Endothelial cell (in vitro differentiated cells): ENCODE measurements at regions not wholly inside any gene's neighbourhood (a gene's known extent, or its start where the extent isn't known, plus 50 kb on each side); places are given as distances from the start of the nearest gene placed in this dataset.

Experiments
- DNase-seq: peaks from one replicate; pipeline ENCODE4 v3.0.0; 2021; ENCODE audit warnings: low spot score
- H3K27ac Mint-ChIP-seq: one replicate; pipeline ENCODE4 v1.8.0; 2021; ENCODE audit warnings: mixed read lengths, inconsistent platforms; ENCODE audit not compliant: unreplicated experiment
- H3K27me3 Mint-ChIP-seq: one replicate; pipeline ENCODE4 v1.8.0; 2021; ENCODE audit warnings: mild to moderate bottlenecking, moderate library complexity, mixed read lengths, inconsistent platforms; ENCODE audit not compliant: unreplicated experiment
- H3K36me3 Mint-ChIP-seq: one replicate; pipeline ENCODE4 v1.8.0; 2021; ENCODE audit warnings: mild to moderate bottlenecking, low read depth, mixed read lengths, inconsistent platforms; ENCODE audit not compliant: unreplicated experiment
- H3K4me1 Mint-ChIP-seq: one replicate; pipeline ENCODE4 v1.8.0; 2021; ENCODE audit warnings: mild to moderate bottlenecking, mixed read lengths, inconsistent platforms; ENCODE audit not compliant: unreplicated experiment
- H3K4me3 Mint-ChIP-seq: one replicate; pipeline ENCODE4 v1.8.0; 2021; ENCODE audit warnings: mild to moderate bottlenecking, mixed read lengths, inconsistent platforms; ENCODE audit not compliant: unreplicated experiment
- H3K9me3 Mint-ChIP-seq: one replicate; pipeline ENCODE4 v1.8.0; 2021; ENCODE audit warnings: mixed read lengths, inconsistent platforms; ENCODE audit not compliant: unreplicated experiment
- TF ChIP-seq, protein P1 (sequence below): fragments of 200-600 bp; sonication (generic); IDR thresholded peaks from one replicate; pipeline ENCODE4 v1.5.0; 2021; ENCODE audit warnings: antibody characterized with exemption; ENCODE audit not compliant: unreplicated experiment

DNA sequence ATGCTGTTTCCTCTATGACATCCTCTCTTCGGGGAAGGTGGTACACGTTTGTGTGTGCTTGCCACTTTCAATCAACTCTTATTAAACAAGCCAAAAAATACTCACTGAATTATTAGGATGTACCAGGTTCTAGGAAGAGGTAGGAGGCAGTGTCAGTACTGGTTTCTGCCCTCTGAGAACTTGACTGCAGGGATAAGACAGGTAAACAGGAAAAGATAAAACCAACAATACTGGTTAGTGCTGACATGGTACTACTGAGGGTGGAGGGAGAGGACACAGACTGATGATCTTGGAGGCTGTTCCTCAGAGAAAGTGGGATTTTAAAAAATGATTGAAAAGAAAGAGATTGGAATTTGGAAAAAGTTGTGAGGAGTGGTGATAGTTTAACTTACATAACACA is 295.2 kb upstream of the PWP1 start:
- peaks cover 22% of the 10 kb centered on the region for H3K4me1 Mint-ChIP-seq
- H3K27ac Mint-ChIP-seq: no peak overlapping the region
- peaks cover 7% of the 10 kb centered on the region for H3K27me3 Mint-ChIP-seq
- peaks cover 6% of the 10 kb centered on the region for H3K9me3 Mint-ChIP-seq
- no peak overlapping the region for H3K4me3 Mint-ChIP-seq
- peaks cover 8% of the 10 kb centered on the region for H3K36me3 Mint-ChIP-seq
- DNase-seq: no peak
- TF ChIP-seq, protein P1, sequence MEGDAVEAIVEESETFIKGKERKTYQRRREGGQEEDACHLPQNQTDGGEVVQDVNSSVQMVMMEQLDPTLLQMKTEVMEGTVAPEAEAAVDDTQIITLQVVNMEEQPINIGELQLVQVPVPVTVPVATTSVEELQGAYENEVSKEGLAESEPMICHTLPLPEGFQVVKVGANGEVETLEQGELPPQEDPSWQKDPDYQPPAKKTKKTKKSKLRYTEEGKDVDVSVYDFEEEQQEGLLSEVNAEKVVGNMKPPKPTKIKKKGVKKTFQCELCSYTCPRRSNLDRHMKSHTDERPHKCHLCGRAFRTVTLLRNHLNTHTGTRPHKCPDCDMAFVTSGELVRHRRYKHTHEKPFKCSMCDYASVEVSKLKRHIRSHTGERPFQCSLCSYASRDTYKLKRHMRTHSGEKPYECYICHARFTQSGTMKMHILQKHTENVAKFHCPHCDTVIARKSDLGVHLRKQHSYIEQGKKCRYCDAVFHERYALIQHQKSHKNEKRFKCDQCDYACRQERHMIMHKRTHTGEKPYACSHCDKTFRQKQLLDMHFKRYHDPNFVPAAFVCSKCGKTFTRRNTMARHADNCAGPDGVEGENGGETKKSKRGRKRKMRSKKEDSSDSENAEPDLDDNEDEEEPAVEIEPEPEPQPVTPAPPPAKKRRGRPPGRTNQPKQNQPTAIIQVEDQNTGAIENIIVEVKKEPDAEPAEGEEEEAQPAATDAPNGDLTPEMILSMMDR: no peak

DNA sequence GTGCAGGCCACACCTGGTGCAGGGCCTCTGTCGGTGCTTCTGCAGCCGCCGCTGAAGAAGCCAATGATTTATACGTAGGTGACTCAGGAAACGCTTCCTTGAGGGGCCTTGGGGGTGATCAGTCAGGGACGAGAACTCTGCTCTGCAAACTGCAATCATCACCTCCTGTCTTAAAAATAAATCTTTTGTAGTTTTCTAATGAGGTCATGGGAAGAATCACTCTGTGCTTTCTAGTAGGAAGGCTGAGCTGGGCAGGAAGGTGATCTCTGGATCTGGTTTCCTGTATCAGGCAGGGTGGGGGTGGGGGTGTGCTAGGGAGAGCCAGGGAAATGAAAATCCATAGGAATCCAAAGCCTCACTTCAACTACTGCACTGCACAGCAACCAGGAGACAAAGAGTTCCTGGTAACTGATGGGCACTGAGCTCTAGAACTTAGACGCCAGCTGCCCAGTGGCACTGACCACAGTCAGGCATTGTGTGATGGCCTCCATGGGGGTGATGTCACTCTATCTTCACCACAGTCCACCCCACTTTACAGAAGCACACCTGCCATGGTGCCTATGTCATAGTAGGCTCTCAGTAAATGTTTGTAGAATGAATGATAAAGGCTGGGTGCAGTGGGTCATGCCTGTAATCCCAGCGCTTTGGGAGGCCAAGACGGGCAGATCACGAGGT is 292.4 kb upstream of the PWP1 start:
- DNase-seq: no peak

DNA sequence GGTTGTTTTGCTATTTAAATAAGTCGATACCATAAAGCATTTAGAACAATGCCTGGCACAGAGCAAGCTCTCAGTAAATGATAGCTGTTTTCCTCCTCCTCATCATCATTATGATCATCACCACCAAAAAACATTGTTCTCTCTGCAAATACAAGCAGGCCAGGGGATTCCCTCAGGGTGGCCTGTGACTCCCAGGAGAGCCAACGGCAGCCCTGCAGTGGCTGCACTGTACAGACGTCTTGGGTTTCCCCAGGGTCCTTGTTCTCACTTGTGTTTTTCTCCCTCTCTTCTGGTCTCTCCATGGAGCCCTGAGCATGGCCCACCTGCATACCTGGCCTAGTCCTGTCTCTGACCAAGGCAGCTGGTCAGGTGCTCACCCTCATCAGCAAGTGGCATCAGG is 290.9 kb upstream of the PWP1 start:
- H3K4me3 Mint-ChIP-seq: no peak overlapping the region
- TF ChIP-seq, protein P1: no peak
- peaks cover 8% of the 10 kb centered on the region for H3K27me3 Mint-ChIP-seq
- no peak overlapping the region for H3K27ac Mint-ChIP-seq
- peaks cover 24% of the 10 kb centered on the region for H3K4me1 Mint-ChIP-seq
- H3K9me3 Mint-ChIP-seq: peaks cover 2% of the 10 kb centered on the region
- no peak for DNase-seq
- peaks cover 3% of the 10 kb centered on the region for H3K36me3 Mint-ChIP-seq

More for the DNA sequence above, 292.4 kb upstream of the PWP1 start:
- peaks cover 8% of the 10 kb centered on the region for H3K36me3 Mint-ChIP-seq
- H3K4me1 Mint-ChIP-seq: peaks cover 24% of the 10 kb centered on the region
- H3K9me3 Mint-ChIP-seq: peaks cover 6% of the 10 kb centered on the region
- H3K4me3 Mint-ChIP-seq: no peak overlapping the region
- TF ChIP-seq, protein P1: no peak
- no peak overlapping the region for H3K27ac Mint-ChIP-seq
- peaks cover 9% of the 10 kb centered on the region for H3K27me3 Mint-ChIP-seq

DNA sequence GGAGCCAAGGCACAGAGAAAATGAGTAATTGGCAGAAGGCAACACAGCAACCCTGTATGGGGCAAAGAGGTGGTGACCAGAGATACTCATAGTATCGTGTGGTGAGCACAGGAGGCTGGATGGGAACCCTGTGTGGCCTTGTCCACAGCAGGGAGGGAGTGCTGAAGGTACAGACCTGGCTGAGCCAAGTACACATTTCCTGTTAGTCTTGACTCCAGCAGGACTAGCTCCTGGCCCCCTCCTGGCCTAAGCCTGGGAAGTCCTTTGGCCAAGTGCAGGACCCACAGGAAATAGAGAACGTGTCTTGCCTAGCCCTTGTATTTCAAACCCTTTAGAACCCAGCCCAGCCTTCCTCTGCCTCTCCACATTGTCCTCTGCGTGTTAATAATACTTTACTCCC is 289.8 kb upstream of the PWP1 start:
- DNase-seq: no peak
- Mint-ChIP-seq H3K4me3 (no peak overlapping the region), H3K27ac (no peak overlapping the region), H3K9me3 (no peaks in the 10 kb centered on the region), H3K36me3 (no peaks in the 10 kb centered on the region), H3K27me3 (peaks cover 8% of the 10 kb centered on the region), H3K4me1 (peaks cover 28% of the 10 kb centered on the region)
- TF ChIP-seq, protein P1: no peak

DNA sequence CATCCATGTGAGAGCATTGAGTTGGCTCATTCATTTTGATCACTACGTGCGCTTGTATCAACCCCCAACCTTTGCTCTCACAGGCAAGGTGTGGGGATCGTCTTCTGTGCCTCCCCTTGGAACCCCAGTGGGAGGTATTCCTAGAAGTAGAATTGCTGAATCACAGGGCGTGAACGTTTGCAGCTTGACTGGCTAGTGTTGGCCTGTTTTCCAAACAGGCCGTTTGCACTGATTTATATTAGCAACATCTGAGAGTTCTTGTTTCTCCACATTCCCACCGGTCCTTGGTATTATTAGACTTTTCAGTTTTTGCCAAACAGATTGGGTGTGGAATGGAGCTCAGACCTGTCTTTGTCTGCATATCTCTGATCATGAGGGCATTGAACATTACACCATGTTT is 288.6 kb upstream of the PWP1 start:
- no peak overlapping the region for H3K27ac Mint-ChIP-seq
- H3K4me1 Mint-ChIP-seq: peaks cover 30% of the 10 kb centered on the region
- H3K4me3 Mint-ChIP-seq: no peak overlapping the region
- TF ChIP-seq, protein P1: no peak
- no peaks in the 10 kb centered on the region for H3K9me3 Mint-ChIP-seq
- no peak for DNase-seq
- H3K36me3 Mint-ChIP-seq: no peaks in the 10 kb centered on the region
- peaks cover 10% of the 10 kb centered on the region for H3K27me3 Mint-ChIP-seq
